ENCODE measurements at regions not wholly inside any gene's neighbourhood (a gene's known extent, or its start where the extent isn't known, plus 50 kb on each side); places are given as distances from the start of the nearest gene placed in this dataset.

DNA sequence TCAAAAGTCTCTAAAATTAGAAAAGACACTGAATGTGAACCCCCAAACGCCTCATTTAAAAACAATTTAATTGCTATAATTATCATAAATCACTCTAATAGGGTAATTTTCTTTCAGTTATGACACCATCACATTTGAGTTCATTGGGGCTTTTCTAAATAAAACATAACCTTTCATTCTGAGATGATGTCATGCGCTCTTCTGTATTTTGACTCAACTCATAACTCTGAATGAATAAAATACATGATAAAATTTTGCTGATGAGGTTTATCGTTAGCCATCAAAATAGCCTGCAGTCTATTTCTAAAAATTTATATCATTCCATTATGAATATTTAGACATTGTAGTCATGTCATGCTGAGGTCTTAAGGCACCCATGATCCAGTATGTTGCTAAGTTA, 1099.7 kb downstream of the SUCLG1 start:
- TF ChIP-seq, protein P1, sequence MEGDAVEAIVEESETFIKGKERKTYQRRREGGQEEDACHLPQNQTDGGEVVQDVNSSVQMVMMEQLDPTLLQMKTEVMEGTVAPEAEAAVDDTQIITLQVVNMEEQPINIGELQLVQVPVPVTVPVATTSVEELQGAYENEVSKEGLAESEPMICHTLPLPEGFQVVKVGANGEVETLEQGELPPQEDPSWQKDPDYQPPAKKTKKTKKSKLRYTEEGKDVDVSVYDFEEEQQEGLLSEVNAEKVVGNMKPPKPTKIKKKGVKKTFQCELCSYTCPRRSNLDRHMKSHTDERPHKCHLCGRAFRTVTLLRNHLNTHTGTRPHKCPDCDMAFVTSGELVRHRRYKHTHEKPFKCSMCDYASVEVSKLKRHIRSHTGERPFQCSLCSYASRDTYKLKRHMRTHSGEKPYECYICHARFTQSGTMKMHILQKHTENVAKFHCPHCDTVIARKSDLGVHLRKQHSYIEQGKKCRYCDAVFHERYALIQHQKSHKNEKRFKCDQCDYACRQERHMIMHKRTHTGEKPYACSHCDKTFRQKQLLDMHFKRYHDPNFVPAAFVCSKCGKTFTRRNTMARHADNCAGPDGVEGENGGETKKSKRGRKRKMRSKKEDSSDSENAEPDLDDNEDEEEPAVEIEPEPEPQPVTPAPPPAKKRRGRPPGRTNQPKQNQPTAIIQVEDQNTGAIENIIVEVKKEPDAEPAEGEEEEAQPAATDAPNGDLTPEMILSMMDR (IDR thresholded peaks at IDR 0.05): no peak
- no peak for TF ChIP-seq POLR2A (IDR thresholded peaks at IDR 0.05)

All from breast epithelium (tissue), 3 donors.